Cardiac fibroblast (primary cell): ENCODE measurements at regions not wholly inside any gene's neighbourhood (a gene's known extent, or its start where the extent isn't known, plus 50 kb on each side); places are given as distances from the start of the nearest gene placed in this dataset.
"Not testable (repeated sequence)": the region's sequence is repeated elsewhere in the genome, so short reads cannot be mapped to it uniquely, and the experiment has no call there.

Experiments used
- DNase-seq, 2 donors: peaks; one replicate each; pipeline versions ENCODE4 v3.0.0 to v3.0.0-alpha.2; 2010; ENCODE audit warnings: low read depth in 2 of 2
- H3K4me3 ChIP-seq, 2 donors: replicated peaks in 1 of 2; 1 replicate in 1 of 2; 2 replicates in 1 of 2; pipeline ENCODE4 v1.5.1; 2011; ENCODE audit warnings: low read depth in 2 of 2, low read length in 2 of 2, mild to moderate bottlenecking in 2 of 2, moderate library complexity in 1 of 2
- CTCF ChIP-seq: IDR thresholded peaks from one replicate; pipeline ENCODE4 v1.5.1; 2011; ENCODE audit warnings: low read depth, mild to moderate bottlenecking, low read length, inconsistent platforms

GRCh38 chr3:26484140-26484539 is 138.4 kb upstream of the LRRC3B start:
- no peak for DNase-seq
- H3K4me3 ChIP-seq = no peak overlapping the region
- no peak for TF ChIP-seq CTCF

GRCh38 chr3:26498271-26498670 is 124.3 kb upstream of the LRRC3B start:
- DNase-seq = no peak
- H3K4me3 ChIP-seq = no peak overlapping the region
- no peak for TF ChIP-seq CTCF

- no peak overlapping the region for H3K4me3 ChIP-seq
- DNase-seq = no peak
- no peak for TF ChIP-seq CTCF
Measured at GRCh38 chr3:26505399-26505798, 117.2 kb upstream of the LRRC3B start.

- not testable (repeated sequence) for H3K4me3 ChIP-seq, DNase-seq
Measured at GRCh38 chr3:26514445-26515029, 108.0 kb upstream of the LRRC3B start.

- TF ChIP-seq CTCF = no peak
- no peak for DNase-seq
- H3K4me3 ChIP-seq = no peak overlapping the region
Measured at GRCh38 chr3:26515351-26515750, 107.2 kb upstream of the LRRC3B start.

- DNase-seq = no peak
- no peak overlapping the region for H3K4me3 ChIP-seq
- no peak for TF ChIP-seq CTCF
Measured at GRCh38 chr3:26521261-26521660, 101.3 kb upstream of the LRRC3B start.

- H3K4me3 ChIP-seq = no peak overlapping the region
- no peak for DNase-seq
- no peak for TF ChIP-seq CTCF
Measured at GRCh38 chr3:26522919-26523318, 99.7 kb upstream of the LRRC3B start.
